ENCODE measurements at regions not wholly inside any gene's neighbourhood (a gene's known extent, or its start where the extent isn't known, plus 50 kb on each side); places are given as distances from the start of the nearest gene placed in this dataset.

DNA sequence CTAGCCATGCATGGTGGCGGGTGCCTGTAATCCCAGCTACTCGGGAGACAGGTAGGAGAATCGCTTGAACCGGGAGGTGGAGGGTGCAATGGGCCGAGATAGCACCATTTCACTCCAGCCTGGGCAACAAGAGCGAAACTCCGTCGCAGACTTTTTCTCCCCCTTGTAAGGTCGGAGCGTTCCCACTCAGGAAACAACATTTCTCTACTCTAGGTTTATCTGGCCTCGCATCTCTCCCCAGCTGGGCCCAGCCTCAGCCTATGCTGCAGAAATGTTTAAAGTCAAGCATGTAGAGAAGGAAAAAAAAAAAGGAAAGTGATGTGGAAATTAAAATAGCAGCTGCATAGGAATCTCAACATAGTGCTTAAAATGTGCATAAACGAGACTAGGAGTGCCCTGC, 172.3 kb downstream of the TRIM27 start:
- Histone ChIP-seq H3K4me3 (ENCODE audit: low read depth, low read length) (no peak overlapping the region), H3K27me3 (ENCODE audit: insufficient read depth, low read depth, severe bottlenecking) (peaks cover 98% of the 10 kb centered on the region)

DNA sequence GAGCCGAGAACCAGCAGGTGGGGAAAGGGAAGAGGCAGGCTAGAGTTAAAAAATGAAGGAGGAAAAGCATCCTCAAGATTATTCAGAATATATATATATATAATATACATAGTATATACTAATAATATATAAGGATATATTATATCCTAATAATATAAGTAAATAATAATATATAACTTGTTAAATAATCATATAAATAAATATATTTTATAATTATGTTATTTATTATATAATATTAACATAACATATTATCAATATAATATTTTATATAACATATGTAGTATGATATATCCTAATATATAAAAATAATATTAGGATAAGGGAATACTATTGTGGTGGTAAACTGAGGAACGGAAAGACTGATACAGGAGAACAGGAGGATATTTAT, 171.8 kb downstream of the TRIM27 start:
- TF ChIP-seq, protein P1, sequence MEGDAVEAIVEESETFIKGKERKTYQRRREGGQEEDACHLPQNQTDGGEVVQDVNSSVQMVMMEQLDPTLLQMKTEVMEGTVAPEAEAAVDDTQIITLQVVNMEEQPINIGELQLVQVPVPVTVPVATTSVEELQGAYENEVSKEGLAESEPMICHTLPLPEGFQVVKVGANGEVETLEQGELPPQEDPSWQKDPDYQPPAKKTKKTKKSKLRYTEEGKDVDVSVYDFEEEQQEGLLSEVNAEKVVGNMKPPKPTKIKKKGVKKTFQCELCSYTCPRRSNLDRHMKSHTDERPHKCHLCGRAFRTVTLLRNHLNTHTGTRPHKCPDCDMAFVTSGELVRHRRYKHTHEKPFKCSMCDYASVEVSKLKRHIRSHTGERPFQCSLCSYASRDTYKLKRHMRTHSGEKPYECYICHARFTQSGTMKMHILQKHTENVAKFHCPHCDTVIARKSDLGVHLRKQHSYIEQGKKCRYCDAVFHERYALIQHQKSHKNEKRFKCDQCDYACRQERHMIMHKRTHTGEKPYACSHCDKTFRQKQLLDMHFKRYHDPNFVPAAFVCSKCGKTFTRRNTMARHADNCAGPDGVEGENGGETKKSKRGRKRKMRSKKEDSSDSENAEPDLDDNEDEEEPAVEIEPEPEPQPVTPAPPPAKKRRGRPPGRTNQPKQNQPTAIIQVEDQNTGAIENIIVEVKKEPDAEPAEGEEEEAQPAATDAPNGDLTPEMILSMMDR (IDR thresholded peaks at IDR 0.05; ENCODE audit: low read depth, low read length), result no peak
- Histone ChIP-seq H3K4me3 (ENCODE audit: low read depth, low read length) (no peak overlapping the region), H3K27me3 (ENCODE audit: insufficient read depth, low read depth, severe bottlenecking) (peaks cover 98% of the 10 kb centered on the region), H3K9me3 (ENCODE audit: severe bottlenecking) (peaks cover 45% of the 10 kb centered on the region), H3K36me3 (no peaks in the 10 kb centered on the region), H3K27ac (no peak overlapping the region)
- DNase-seq, result no peak

More for the DNA sequence above, 172.3 kb downstream of the TRIM27 start:
- peaks cover 45% of the 10 kb centered on the region for H3K9me3 ChIP-seq (ENCODE audit: severe bottlenecking)
- H3K27ac ChIP-seq, result no peak overlapping the region
- no peak for DNase-seq
- H3K36me3 ChIP-seq, result no peaks in the 10 kb centered on the region
- TF ChIP-seq, protein P1 (IDR thresholded peaks at IDR 0.05; ENCODE audit: low read depth, low read length), result no peak

DNA sequence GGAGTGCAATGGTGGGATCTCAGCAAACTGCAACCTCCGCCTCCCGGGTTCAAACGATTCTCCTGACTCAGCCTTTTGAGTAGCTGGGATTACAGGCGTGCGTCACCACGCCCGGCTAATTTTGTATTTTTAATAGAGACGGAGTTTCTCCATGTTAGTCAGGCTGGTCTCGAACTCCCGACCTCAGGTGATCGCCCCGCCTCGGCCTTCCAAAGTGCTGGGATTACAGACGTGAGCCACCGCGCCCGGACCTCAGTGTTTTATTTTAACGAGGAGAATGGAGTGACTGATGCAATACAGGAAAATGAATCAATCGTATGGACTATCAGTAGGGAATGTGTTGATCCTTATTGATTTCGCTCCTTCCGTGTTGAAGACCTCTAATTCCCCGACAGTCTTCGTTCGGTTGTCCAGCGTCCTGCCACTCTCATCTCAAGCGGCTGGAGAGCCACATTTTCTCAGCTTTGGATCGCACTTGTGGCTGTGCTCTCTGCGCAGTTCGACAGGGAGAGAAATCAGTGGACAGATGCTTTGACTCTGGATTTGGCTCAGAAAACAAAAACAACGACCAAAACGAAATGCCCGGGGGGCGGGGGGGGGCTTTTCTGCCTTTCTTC, 166.2 kb downstream of the TRIM27 start:
- DNase-seq, result no peak
- H3K36me3 ChIP-seq, result no peaks in the 10 kb centered on the region
- TF ChIP-seq, protein P1 (IDR thresholded peaks at IDR 0.05; ENCODE audit: low read depth, low read length), result no peak
- no peak overlapping the region for H3K27ac ChIP-seq
- peaks cover 96% of the 10 kb centered on the region for H3K27me3 ChIP-seq (ENCODE audit: insufficient read depth, low read depth, severe bottlenecking)
- H3K9me3 ChIP-seq (ENCODE audit: severe bottlenecking), result peaks cover 24% of the 10 kb centered on the region
- H3K4me3 ChIP-seq (ENCODE audit: low read depth, low read length), result no peak overlapping the region

DNA sequence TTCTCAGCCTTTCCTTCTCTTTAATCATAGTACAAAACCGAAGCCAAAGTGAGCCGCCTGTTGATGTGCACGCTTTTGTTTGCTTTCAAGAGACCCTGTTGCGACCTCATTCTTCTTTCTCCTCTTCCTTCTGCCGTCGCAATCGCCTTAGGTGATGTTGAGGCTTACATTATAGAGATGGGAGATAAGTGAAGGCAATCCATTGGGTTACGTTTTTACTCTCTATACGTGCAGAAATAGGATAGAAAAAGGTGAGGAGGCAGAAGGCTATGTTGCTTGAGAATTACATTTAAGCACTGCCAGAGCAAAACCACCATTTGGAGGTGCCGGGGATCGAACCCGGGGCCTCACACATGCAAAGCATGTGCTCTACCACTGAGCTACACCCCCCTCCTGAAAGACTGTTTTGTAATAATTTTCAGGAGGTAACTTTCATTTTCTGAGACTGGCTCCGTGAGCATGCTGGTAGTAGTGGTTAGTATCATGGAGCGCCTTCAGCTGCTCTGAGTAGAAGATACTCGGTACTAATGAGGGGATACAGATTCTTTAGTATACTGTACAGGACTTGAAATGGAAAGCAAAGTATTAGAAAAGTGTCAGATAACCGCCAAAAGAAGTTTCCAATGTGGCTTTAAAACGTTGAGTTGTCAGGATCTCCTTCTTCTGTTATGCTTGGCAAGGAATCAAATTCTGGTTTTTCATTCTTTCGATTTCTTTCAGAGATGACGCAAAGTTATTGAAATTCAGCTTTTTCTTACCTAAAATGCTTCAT, 165.6 kb downstream of the TRIM27 start:
- DNase-seq, result no peak
- no peak overlapping the region for H3K27ac ChIP-seq
- H3K9me3 ChIP-seq (ENCODE audit: severe bottlenecking), result peaks cover 22% of the 10 kb centered on the region
- TF ChIP-seq, protein P1 (IDR thresholded peaks at IDR 0.05; ENCODE audit: low read depth, low read length), result no peak
- H3K27me3 ChIP-seq (ENCODE audit: insufficient read depth, low read depth, severe bottlenecking), result peaks cover 96% of the 10 kb centered on the region
- no peaks in the 10 kb centered on the region for H3K36me3 ChIP-seq
- no peak overlapping the region for H3K4me3 ChIP-seq (ENCODE audit: low read depth, low read length)

DNA sequence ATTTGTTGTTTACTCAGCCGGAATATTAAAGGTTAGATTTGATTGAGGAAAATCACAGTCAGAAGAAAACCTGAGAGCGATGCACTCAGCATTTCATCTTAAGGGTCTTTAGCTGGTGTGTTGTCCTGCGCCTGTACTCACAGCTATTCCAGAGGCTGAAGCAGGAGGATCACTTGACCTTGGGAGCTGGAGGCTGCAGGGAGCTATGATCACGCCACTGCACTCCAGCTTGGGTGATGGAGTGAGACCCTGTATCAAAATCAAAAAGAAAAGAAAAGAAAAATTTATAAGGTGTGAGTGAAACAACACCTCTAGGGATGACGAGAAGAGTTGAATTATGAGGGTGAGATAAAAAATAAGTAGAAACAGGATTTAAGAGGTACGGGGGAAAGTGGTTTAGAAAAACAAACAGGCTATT, 165.0 kb downstream of the TRIM27 start:
- Histone ChIP-seq H3K4me3 (ENCODE audit: low read depth, low read length) (no peak overlapping the region), H3K27me3 (ENCODE audit: insufficient read depth, low read depth, severe bottlenecking) (peaks cover 96% of the 10 kb centered on the region), H3K27ac (no peak overlapping the region), H3K9me3 (ENCODE audit: severe bottlenecking) (peaks cover 28% of the 10 kb centered on the region), H3K36me3 (no peaks in the 10 kb centered on the region)
- TF ChIP-seq, protein P1 (IDR thresholded peaks at IDR 0.05; ENCODE audit: low read depth, low read length), result no peak
- no peak for DNase-seq
